ENCODE measurements at regions not wholly inside any gene's neighbourhood (a gene's known extent, or its start where the extent isn't known, plus 50 kb on each side); places are given as distances from the start of the nearest gene placed in this dataset.

DNA sequence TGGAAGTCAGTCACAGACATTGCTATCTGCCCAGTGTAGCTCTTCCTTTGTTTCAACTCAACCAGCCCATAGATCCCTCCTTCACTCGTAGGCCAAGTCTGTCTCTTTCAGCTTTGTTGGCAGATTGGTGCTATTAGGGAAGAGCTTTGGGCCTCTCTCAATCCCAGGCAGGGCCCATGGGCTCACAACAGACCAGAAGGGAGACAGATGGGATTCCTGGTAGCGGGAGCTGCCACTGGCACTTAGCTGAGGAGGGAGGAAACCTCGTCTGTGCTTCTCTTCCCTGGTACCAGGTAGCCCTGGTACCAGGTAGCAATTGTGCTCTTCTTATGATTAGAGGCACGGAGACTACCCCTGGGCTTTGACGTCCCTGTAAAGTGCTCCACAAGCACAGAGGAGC lies 592.0 kb downstream of the TYW1 start:
- H3K9me3 Mint-ChIP-seq: peaks cover 2% of the 10 kb centered on the region
- H3K36me3 Mint-ChIP-seq (ENCODE audit: low read depth): no peaks in the 10 kb centered on the region
- no peak overlapping the region for H3K27ac Mint-ChIP-seq (ENCODE audit: unreplicated experiment)
- no peaks in the 10 kb centered on the region for H3K4me1 Mint-ChIP-seq
- no peak overlapping the region for H3K4me3 Mint-ChIP-seq
- no peak for DNase-seq (ENCODE audit: low read depth, low spot score)
- H3K27me3 Mint-ChIP-seq (ENCODE audit: low read depth): peaks cover 14% of the 10 kb centered on the region
- no peak for TF ChIP-seq CTCF (conservative IDR thresholded peaks at IDR 0.05)

GRCh38 chr7:67589183-67589582 lies 592.5 kb downstream of the TYW1 start:
- Mint-ChIP-seq H3K9me3 (peaks cover 2% of the 10 kb centered on the region), H3K4me1 (no peaks in the 10 kb centered on the region), H3K36me3 (ENCODE audit: low read depth) (no peaks in the 10 kb centered on the region), H3K27me3 (ENCODE audit: low read depth) (peaks cover 17% of the 10 kb centered on the region), H3K27ac (ENCODE audit: unreplicated experiment) (no peak overlapping the region), H3K4me3 (no peak overlapping the region)
- DNase-seq (ENCODE audit: low read depth, low spot score): no peak
- no peak for TF ChIP-seq CTCF (conservative IDR thresholded peaks at IDR 0.05)

- no peak for DNase-seq (ENCODE audit: low read depth, low spot score)
- no peak for TF ChIP-seq CTCF (conservative IDR thresholded peaks at IDR 0.05)
- H3K27me3 Mint-ChIP-seq (ENCODE audit: low read depth): peaks cover 28% of the 10 kb centered on the region
- no peak overlapping the region for H3K4me3 Mint-ChIP-seq
- no peaks in the 10 kb centered on the region for H3K36me3 Mint-ChIP-seq (ENCODE audit: low read depth)
- no peak overlapping the region for H3K27ac Mint-ChIP-seq (ENCODE audit: unreplicated experiment)
- H3K9me3 Mint-ChIP-seq: peaks cover 2% of the 10 kb centered on the region
- H3K4me1 Mint-ChIP-seq: no peaks in the 10 kb centered on the region
Observed at GRCh38 chr7:67590649-67591048, 594.0 kb downstream of the TYW1 start.

DNA sequence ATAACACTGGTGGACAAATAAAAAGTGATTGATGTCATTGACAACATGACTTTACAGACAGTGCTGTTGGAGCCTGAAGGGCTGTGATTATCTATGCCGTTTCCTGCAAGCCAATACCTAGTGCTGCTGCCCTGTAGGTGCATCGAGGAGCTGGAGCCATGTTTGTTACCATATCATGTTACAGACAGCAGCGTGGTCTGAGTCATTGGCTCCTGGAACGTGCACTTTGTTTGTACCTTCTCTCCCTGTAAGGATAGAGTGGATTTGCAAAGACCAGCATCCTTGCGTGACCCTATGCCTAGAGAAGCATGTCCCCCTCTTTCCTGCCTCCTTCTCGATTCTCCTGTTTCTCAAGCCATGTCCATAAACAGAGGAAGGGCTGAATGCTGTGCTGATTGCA lies 597.2 kb downstream of the TYW1 start:
- no peaks in the 10 kb centered on the region for H3K36me3 Mint-ChIP-seq (ENCODE audit: low read depth)
- DNase-seq (ENCODE audit: low read depth, low spot score): no peak
- no peaks in the 10 kb centered on the region for H3K4me1 Mint-ChIP-seq
- H3K9me3 Mint-ChIP-seq: no peaks in the 10 kb centered on the region
- peaks cover 35% of the 10 kb centered on the region for H3K27me3 Mint-ChIP-seq (ENCODE audit: low read depth)
- no peak for TF ChIP-seq CTCF (conservative IDR thresholded peaks at IDR 0.05)
- H3K4me3 Mint-ChIP-seq: no peak overlapping the region
- H3K27ac Mint-ChIP-seq (ENCODE audit: unreplicated experiment): no peak overlapping the region

GRCh38 chr7:67595431-67596180 lies 599.0 kb downstream of the TYW1 start:
- Mint-ChIP-seq H3K4me3 (no peak overlapping the region), H3K36me3 (ENCODE audit: low read depth) (no peaks in the 10 kb centered on the region), H3K9me3 (no peaks in the 10 kb centered on the region), H3K4me1 (peaks cover 4% of the 10 kb centered on the region), H3K27me3 (ENCODE audit: low read depth) (peaks cover 35% of the 10 kb centered on the region), H3K27ac (ENCODE audit: unreplicated experiment) (no peak overlapping the region)
- TF ChIP-seq CTCF (conservative IDR thresholded peaks at IDR 0.05): no peak
- no peak for DNase-seq (ENCODE audit: low read depth, low spot score)
